GM12892 (cell line): ENCODE measurements at regions not wholly inside any gene's neighbourhood (a gene's known extent, or its start where the extent isn't known, plus 50 kb on each side); places are given as distances from the start of the nearest gene placed in this dataset.

ENCODE experiments used
- POLR2A ChIP-seq: IDR thresholded peaks from 2 replicates; pipeline ENCODE4 v1.6.1; 2011; ENCODE audit warnings: low read depth, low read length, control low read depth
- POLR2AphosphoS5 ChIP-seq: IDR thresholded peaks from 2 replicates; pipeline ENCODE4 v1.6.1; 2011; ENCODE audit warnings: low read depth, low read length, control low read depth
- TAF1 ChIP-seq: IDR thresholded peaks from 2 replicates; pipeline ENCODE4 v1.6.1; 2011; ENCODE audit warnings: low read depth, mild to moderate bottlenecking, control low read depth, low read length, borderline replicate concordance

DNA sequence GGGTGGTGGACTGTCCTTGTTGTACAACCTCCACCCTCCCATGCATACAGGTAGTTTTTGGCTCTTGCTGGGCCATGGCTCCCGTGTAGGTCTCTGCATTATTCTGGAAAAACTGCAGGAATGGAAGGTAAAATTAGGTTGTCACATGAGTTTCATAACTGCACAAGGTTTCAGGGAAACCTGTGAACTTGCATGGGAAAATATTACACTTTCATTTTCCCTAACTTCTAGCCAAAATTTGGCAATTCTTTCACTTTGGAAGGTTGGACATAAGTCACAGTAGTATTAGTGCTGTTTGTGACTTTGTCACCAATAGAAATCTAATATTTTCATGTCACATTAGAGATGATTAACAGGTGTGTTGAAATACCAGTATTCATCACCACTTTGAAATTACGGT lies 118.1 kb upstream of the MGAT5 start:
- no peak for TF ChIP-seq TAF1
- no peak for TF ChIP-seq POLR2A
- no peak for TF ChIP-seq POLR2AphosphoS5
